KMS-11 (cell line): ENCODE measurements at regions not wholly inside any gene's neighbourhood (a gene's known extent, or its start where the extent isn't known, plus 50 kb on each side); places are given as distances from the start of the nearest gene placed in this dataset.

ENCODE experiments used
- H2AFZ ChIP-seq: fragments of 200-600 bp; sonication (generic); 2 replicates; pipeline ENCODE4 v1.6.1; 2016; ENCODE audit warnings: antibody characterized with exemption, mixed run types, low read depth
- H3K27ac ChIP-seq: fragments of 200-600 bp; sonication (generic); 2 replicates; pipeline ENCODE4 v1.6.1; 2016; ENCODE audit warnings: mild to moderate bottlenecking, mixed run types
- H3K27me3 ChIP-seq: fragments of 200-600 bp; sonication (generic); 2 replicates; pipeline ENCODE4 v1.6.1; 2017; ENCODE audit warnings: mild to moderate bottlenecking, low read depth, mixed run types, moderate library complexity; ENCODE audit not compliant: insufficient read depth
- H3K36me3 ChIP-seq: fragments of 200-600 bp; sonication (generic); 2 replicates; pipeline ENCODE4 v1.6.1; 2017; ENCODE audit warnings: mild to moderate bottlenecking, mixed run types; ENCODE audit not compliant: insufficient read depth
- H3K4me1 ChIP-seq: fragments of 200-600 bp; sonication (generic); 2 replicates; pipeline ENCODE4 v1.6.1; 2016; ENCODE audit warnings: mild to moderate bottlenecking, low read depth, mixed run types; ENCODE audit not compliant: poor library complexity, severe bottlenecking
- H3K4me2 ChIP-seq: fragments of 200-600 bp; sonication (generic); 2 replicates; pipeline ENCODE4 v1.7.0; 2016; ENCODE audit warnings: mild to moderate bottlenecking, mixed run types
- H3K4me3 ChIP-seq: fragments of 200-600 bp; sonication (generic); IDR thresholded peaks from 2 replicates; pipeline ENCODE4 v1.6.1; 2017; ENCODE audit warnings: low read depth, low read length, mixed read lengths; ENCODE audit not compliant: insufficient read depth
- H3K79me2 ChIP-seq: fragments of 200-600 bp; sonication (generic); 2 replicates; pipeline ENCODE4 v1.6.1; 2016; ENCODE audit warnings: low read depth, mixed run types; ENCODE audit not compliant: insufficient read depth
- H3K9ac ChIP-seq: fragments of 200-600 bp; sonication (generic); 2 replicates; pipeline ENCODE4 v1.6.1; 2016; ENCODE audit warnings: mild to moderate bottlenecking, mixed run types
- H4K20me1 ChIP-seq: fragments of 200-600 bp; sonication (generic); 2 replicates; pipeline ENCODE4 v1.6.1; 2016; ENCODE audit warnings: mild to moderate bottlenecking, mixed run types; ENCODE audit not compliant: insufficient read depth
- TF ChIP-seq, protein P1 (sequence below): fragments of 200-600 bp; sonication (generic); conservative IDR thresholded peaks from 2 replicates; pipeline ENCODE4 v1.6.1; 2017; ENCODE audit warnings: low read depth, mild to moderate bottlenecking, antibody characterized with exemption, low read length, moderate library complexity, mixed read lengths

GRCh38 chr3:3346556-3346955 is 167.1 kb upstream of the CRBN start:
- Histone ChIP-seq H3K4me1 (no peaks in the 10 kb centered on the region), H4K20me1 (no peaks in the 10 kb centered on the region), H3K27ac (no peak overlapping the region), H3K36me3 (no peaks in the 10 kb centered on the region), H3K4me3 (no peak overlapping the region), H3K79me2 (no peaks in the 10 kb centered on the region), H3K4me2 (no peak overlapping the region), H3K27me3 (no peaks in the 10 kb centered on the region), H2AFZ (no peak overlapping the region), H3K9ac (no peak overlapping the region)
- TF ChIP-seq, protein P1, sequence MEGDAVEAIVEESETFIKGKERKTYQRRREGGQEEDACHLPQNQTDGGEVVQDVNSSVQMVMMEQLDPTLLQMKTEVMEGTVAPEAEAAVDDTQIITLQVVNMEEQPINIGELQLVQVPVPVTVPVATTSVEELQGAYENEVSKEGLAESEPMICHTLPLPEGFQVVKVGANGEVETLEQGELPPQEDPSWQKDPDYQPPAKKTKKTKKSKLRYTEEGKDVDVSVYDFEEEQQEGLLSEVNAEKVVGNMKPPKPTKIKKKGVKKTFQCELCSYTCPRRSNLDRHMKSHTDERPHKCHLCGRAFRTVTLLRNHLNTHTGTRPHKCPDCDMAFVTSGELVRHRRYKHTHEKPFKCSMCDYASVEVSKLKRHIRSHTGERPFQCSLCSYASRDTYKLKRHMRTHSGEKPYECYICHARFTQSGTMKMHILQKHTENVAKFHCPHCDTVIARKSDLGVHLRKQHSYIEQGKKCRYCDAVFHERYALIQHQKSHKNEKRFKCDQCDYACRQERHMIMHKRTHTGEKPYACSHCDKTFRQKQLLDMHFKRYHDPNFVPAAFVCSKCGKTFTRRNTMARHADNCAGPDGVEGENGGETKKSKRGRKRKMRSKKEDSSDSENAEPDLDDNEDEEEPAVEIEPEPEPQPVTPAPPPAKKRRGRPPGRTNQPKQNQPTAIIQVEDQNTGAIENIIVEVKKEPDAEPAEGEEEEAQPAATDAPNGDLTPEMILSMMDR = no peak

GRCh38 chr3:3342141-3342540 is 162.7 kb upstream of the CRBN start:
- TF ChIP-seq, protein P1 = no peak
- Histone ChIP-seq H3K79me2 (no peaks in the 10 kb centered on the region), H3K4me2 (no peak overlapping the region), H3K4me3 (no peak overlapping the region), H3K9ac (no peak overlapping the region), H3K27me3 (no peaks in the 10 kb centered on the region), H4K20me1 (no peaks in the 10 kb centered on the region), H3K36me3 (no peaks in the 10 kb centered on the region), H2AFZ (no peak overlapping the region), H3K27ac (no peak overlapping the region), H3K4me1 (no peaks in the 10 kb centered on the region)

- H3K4me2 ChIP-seq = no peak overlapping the region
- no peaks in the 10 kb centered on the region for H3K79me2 ChIP-seq
- TF ChIP-seq, protein P1 = no peak
- H3K4me3 ChIP-seq = no peak overlapping the region
- H3K27ac ChIP-seq = no peak overlapping the region
- H3K27me3 ChIP-seq = no peaks in the 10 kb centered on the region
- H3K4me1 ChIP-seq = no peaks in the 10 kb centered on the region
- H3K9ac ChIP-seq = no peak overlapping the region
- no peak overlapping the region for H2AFZ ChIP-seq
- no peaks in the 10 kb centered on the region for H4K20me1 ChIP-seq
- H3K36me3 ChIP-seq = no peaks in the 10 kb centered on the region
These were observed 161.7 kb upstream of the CRBN start for GRCh38 chr3:3340965-3341895.

GRCh38 chr3:3340526-3340925 is 161.0 kb upstream of the CRBN start:
- H3K4me3 ChIP-seq = no peak overlapping the region
- H3K4me1 ChIP-seq = no peaks in the 10 kb centered on the region
- no peaks in the 10 kb centered on the region for H3K27me3 ChIP-seq
- H3K27ac ChIP-seq = no peak overlapping the region
- TF ChIP-seq, protein P1 = no peak
- no peak overlapping the region for H3K4me2 ChIP-seq
- H4K20me1 ChIP-seq = no peaks in the 10 kb centered on the region
- H2AFZ ChIP-seq = no peak overlapping the region
- no peaks in the 10 kb centered on the region for H3K36me3 ChIP-seq
- H3K9ac ChIP-seq = no peak overlapping the region
- no peaks in the 10 kb centered on the region for H3K79me2 ChIP-seq
